HFFc6 (cell line): ENCODE measurements at regions not wholly inside any gene's neighbourhood (a gene's known extent, or its start where the extent isn't known, plus 50 kb on each side); places are given as distances from the start of the nearest gene placed in this dataset.

Experiments
- DNase-seq: peaks from one replicate; pipeline ENCODE4 v3.0.0-alpha.2; 2018
- H3K27ac Mint-ChIP-seq: 2 replicates; pipeline ENCODE4 v1.8.0; 2020; ENCODE audit warnings: mild to moderate bottlenecking, mixed read lengths
- H3K27me3 Mint-ChIP-seq: 2 replicates; pipeline ENCODE4 v1.8.0; 2021; ENCODE audit warnings: mild to moderate bottlenecking, moderate library complexity, mixed read lengths; ENCODE audit not compliant: insufficient read depth
- H3K36me3 Mint-ChIP-seq: 2 replicates; pipeline ENCODE4 v1.8.0; 2021; ENCODE audit warnings: low read depth, mixed read lengths
- H3K4me1 Mint-ChIP-seq: 2 replicates; pipeline ENCODE4 v1.8.0; 2020; ENCODE audit warnings: low read depth, mixed read lengths
- H3K4me3 Mint-ChIP-seq: 2 replicates; pipeline ENCODE4 v1.8.0; 2020; ENCODE audit warnings: mild to moderate bottlenecking, moderate library complexity, mixed read lengths
- H3K9me3 Mint-ChIP-seq: 2 replicates; pipeline ENCODE4 v1.8.0; 2020; ENCODE audit warnings: mild to moderate bottlenecking, mixed read lengths
- TF ChIP-seq, protein P1 (sequence below): fragments of 200-600 bp; sonication (generic); IDR thresholded peaks from 2 replicates; pipeline ENCODE4 v1.5.0; 2021; ENCODE audit warnings: antibody characterized with exemption, mild to moderate bottlenecking

DNA sequence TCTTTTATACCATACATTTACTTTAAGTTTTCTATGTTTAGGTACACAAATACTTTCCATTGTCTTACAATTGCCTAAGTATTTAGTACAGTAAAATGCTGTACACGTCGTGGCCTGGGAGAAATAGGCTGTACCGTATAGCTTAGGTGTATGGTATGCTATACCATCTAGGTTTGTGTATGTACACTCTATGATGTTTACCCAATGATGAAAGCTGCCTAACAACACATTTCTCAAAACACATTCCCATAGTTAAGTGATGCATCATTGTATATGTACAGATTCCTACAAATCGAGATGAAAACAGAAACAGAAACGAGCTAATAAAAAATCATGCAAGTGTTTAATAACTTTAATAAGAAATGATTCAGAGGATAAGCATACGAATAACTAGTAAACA, 51.6 kb downstream of the SPANXA2 start:
- TF ChIP-seq, protein P1, sequence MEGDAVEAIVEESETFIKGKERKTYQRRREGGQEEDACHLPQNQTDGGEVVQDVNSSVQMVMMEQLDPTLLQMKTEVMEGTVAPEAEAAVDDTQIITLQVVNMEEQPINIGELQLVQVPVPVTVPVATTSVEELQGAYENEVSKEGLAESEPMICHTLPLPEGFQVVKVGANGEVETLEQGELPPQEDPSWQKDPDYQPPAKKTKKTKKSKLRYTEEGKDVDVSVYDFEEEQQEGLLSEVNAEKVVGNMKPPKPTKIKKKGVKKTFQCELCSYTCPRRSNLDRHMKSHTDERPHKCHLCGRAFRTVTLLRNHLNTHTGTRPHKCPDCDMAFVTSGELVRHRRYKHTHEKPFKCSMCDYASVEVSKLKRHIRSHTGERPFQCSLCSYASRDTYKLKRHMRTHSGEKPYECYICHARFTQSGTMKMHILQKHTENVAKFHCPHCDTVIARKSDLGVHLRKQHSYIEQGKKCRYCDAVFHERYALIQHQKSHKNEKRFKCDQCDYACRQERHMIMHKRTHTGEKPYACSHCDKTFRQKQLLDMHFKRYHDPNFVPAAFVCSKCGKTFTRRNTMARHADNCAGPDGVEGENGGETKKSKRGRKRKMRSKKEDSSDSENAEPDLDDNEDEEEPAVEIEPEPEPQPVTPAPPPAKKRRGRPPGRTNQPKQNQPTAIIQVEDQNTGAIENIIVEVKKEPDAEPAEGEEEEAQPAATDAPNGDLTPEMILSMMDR = no peak
- Mint-ChIP-seq H3K36me3 (no peaks in the 10 kb centered on the region), H3K4me3 (no peak overlapping the region), H3K27ac (no peak overlapping the region), H3K4me1 (peaks cover 9% of the 10 kb centered on the region), H3K9me3 (no peaks in the 10 kb centered on the region), H3K27me3 (peaks cover 2% of the 10 kb centered on the region; the same call in 1 of the 2 replicates)
- no peak for DNase-seq

DNA sequence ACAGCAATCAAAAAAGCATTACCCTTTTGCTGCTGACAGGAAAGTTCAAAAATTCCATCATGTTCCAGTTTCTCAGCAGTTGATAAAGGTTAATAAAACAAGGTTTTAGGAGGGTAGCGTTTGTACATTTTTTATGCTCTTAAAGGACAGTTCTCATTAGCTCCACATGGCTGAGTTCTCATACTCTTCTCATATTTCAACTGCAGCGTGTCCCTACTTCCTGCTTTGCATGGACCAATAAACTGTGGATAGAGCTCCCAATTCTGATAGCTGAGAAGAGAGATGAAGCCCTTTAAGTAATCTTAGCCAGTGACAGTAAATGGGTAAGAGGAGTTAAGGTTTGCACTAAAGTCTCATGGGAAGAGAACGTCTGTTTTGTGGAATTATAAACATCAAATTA, 53.5 kb downstream of the SPANXA2 start:
- Mint-ChIP-seq H3K27me3 (peaks cover 2% of the 10 kb centered on the region; the same call in 1 of the 2 replicates), H3K4me3 (peak overlapping the region; percentile 42), H3K4me1 (peaks cover 9% of the 10 kb centered on the region), H3K27ac (no peak overlapping the region), H3K36me3 (no peaks in the 10 kb centered on the region), H3K9me3 (no peaks in the 10 kb centered on the region)
- TF ChIP-seq, protein P1 = no peak
- DNase-seq = peak; percentile 19
